ENCODE measurements at regions not wholly inside any gene's neighbourhood (a gene's known extent, or its start where the extent isn't known, plus 50 kb on each side); places are given as distances from the start of the nearest gene placed in this dataset.

DNA sequence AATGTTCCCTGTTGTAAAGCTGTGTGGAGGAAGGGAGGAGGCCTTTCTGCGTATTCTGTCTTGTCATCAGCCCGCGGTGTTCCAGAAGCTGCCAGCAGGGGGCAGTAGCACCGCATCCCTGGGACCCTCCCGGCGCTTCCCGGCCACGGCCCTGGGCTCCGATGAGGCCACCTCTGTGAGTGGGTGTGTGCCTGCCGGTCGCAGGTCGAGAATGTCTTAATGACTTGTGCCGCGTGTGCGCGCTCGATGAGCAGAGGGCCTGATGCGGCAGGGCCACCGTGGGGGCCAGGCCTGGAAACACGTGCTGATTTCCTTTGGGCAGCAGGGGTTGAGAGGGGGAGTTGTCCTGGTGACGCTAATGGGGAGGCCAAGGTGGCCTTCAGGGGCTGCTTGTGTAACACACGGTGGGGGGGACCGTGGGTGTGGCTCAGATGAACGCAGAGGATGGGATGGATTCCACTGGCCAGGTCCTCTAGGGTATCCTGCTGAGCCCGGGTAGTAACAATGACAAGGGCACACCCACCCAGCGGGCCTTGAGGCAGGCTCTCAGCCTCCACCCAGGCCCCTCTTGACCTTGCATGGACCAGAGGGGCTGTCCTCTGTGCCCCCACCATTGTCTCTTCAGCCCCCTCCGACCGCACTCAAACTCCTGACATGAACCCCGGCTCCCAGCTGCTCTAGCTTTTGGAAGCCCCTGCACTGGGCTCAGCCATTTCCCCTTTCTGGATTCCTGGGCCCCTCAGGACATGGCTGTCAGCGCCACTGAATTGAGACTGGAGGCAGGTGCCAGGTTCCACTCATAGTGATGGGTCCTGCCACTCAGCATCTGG lies 135.9 kb upstream of the PODXL start:
- no peak overlapping the region for H3K4me3 ChIP-seq (ENCODE audit: control insufficient read depth, low read depth, low read length)

DNA sequence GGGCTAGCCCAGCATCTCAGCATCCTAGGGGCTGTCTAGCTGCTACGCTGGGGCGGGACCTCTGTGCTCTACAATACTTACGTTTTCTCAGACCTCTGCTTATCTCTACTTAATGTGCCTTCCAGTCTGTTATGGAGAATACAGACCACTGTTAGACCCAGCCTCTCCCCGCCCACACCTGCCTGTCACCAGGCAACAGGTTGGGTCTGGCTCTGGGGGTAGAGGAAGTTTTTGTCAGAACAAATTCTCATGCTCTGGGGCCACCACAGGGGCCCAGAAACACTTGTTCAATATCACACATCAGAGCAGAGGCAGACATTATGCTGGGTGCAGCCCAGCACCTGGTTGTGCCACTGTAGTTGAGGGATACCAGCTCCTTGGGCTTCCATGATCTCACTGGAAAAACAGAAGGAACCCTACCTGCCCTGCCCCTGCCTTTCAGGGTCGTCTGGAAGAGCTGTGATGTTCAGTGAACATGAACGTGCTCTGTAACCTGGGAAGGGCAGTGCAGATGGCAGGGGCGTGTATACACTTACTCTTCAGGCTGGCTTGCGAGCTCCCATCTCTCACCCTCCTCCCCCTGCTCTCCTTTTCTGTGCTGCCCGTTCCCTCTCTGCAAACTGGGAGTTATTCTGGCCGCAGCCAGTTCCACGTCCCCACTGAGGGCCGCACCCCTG lies 135.2 kb upstream of the PODXL start:
- no peak overlapping the region for H3K4me3 ChIP-seq (ENCODE audit: control insufficient read depth, low read depth, low read length)
- no peak for DNase-seq (ENCODE audit: low read depth)
- TF ChIP-seq, protein P1, sequence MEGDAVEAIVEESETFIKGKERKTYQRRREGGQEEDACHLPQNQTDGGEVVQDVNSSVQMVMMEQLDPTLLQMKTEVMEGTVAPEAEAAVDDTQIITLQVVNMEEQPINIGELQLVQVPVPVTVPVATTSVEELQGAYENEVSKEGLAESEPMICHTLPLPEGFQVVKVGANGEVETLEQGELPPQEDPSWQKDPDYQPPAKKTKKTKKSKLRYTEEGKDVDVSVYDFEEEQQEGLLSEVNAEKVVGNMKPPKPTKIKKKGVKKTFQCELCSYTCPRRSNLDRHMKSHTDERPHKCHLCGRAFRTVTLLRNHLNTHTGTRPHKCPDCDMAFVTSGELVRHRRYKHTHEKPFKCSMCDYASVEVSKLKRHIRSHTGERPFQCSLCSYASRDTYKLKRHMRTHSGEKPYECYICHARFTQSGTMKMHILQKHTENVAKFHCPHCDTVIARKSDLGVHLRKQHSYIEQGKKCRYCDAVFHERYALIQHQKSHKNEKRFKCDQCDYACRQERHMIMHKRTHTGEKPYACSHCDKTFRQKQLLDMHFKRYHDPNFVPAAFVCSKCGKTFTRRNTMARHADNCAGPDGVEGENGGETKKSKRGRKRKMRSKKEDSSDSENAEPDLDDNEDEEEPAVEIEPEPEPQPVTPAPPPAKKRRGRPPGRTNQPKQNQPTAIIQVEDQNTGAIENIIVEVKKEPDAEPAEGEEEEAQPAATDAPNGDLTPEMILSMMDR (IDR thresholded peaks at IDR 0.05; ENCODE audit: control insufficient read depth, insufficient read depth, low read depth, low read length, missing control alignments), result no peak

More for the DNA sequence above, 135.9 kb upstream of the PODXL start:
- no peak for DNase-seq (ENCODE audit: low read depth)
- TF ChIP-seq, protein P1 (IDR thresholded peaks at IDR 0.05; ENCODE audit: control insufficient read depth, insufficient read depth, low read depth, low read length, missing control alignments), result peak; percentile 94

DNA sequence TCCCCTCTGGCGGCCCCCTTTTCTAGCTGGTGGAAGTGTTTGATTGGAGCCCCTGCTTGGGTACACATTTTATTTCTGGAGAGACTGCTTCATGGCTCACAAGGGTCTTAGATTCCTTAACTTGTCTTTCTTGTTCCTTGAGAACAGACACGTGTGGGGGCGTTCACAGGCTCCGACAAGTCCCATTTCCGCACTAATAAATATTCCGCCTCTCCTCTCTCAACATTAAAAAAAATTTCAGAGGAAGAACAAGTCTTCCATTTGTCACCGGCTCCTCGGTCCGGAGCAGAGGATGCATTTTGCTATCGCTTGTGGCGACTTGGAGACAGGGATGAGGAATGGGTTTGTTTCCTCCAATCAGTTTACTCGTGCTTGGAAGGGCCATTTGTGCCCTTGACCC lies 134.0 kb upstream of the PODXL start:
- TF ChIP-seq, protein P1 (IDR thresholded peaks at IDR 0.05; ENCODE audit: control insufficient read depth, insufficient read depth, low read depth, low read length, missing control alignments), result no peak
- DNase-seq (ENCODE audit: low read depth), result no peak
- H3K4me3 ChIP-seq (ENCODE audit: control insufficient read depth, low read depth, low read length), result no peak overlapping the region

DNA sequence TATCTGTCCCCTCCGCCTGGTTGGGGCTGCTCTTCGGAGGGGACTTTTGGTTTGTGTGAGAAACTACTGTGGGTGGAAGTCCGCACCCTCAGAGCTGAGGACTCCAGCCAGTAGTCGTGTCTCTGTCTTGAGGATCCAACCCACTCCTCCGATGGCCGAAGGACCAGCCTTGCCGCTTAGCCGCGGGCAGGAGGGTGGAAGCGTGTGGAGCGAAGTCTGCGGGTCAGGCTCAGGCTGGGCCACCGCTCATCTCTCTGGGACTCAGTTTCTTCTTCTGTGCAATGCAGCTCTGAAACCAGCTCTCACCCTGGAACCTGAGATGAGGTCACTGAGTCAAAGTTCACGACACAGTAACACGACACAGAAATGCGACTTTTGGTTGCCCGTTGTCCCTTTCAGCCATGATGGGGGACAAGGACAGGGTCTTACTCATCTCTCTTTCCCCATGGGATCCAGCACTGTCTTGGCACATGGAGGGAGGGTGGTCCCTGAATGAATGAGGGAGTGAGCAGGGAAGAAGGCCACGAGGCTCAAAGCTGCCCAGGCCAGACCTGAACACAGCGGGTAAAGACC lies 133.3 kb upstream of the PODXL start:
- TF ChIP-seq, protein P1 (IDR thresholded peaks at IDR 0.05; ENCODE audit: control insufficient read depth, insufficient read depth, low read depth, low read length, missing control alignments), result no peak
- H3K4me3 ChIP-seq (ENCODE audit: control insufficient read depth, low read depth, low read length), result no peak overlapping the region
- DNase-seq (ENCODE audit: low read depth), result no peak

DNA sequence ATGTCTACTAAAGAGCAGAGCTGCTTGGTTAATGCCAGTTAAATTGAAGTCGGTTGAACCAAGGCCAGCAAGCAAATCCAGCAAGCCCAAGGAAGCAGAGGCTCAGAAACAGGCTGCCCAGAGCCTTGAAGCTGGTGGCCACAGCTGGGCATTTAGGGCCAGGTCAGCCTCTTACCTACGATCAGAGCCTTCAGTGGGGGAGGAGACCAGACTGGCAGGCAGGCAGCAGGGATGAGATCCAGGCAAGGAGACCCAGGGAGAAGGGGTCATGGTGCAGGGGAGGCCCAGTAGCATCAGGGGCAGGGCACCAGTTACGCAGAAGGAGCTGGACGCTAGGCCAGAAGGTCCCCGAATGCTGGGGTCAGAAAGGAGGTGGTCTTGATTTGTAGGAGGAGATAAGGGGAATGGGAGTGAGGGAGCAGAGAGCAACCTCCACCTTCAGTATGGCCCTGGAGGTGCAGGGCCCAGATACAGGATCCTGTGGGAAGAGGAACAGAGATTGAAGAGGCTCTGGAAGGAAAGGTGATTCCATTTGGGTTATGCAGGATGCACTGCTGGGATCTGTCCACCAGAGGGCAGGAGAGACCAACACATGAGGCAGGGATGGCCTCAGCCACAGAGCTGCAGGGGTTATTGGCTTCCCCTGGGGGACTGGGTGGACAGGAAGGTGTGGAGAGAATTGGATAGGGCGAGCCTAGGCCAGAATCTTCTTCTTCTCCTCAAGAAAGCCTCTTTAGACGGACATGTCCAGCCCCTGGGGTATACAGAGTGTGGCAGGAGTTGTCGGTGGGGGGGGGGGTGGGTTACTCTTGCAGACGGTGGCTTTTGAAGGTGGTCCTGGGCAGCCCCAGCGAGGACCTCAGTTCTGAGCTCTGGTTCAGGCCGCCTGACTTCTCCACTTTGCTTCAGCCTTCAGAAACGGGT lies 132.6 kb upstream of the PODXL start:
- no peak overlapping the region for H3K4me3 ChIP-seq (ENCODE audit: control insufficient read depth, low read depth, low read length)
- no peak for DNase-seq (ENCODE audit: low read depth)
- TF ChIP-seq, protein P1 (IDR thresholded peaks at IDR 0.05; ENCODE audit: control insufficient read depth, insufficient read depth, low read depth, low read length, missing control alignments), result peak; percentile 95

DNA sequence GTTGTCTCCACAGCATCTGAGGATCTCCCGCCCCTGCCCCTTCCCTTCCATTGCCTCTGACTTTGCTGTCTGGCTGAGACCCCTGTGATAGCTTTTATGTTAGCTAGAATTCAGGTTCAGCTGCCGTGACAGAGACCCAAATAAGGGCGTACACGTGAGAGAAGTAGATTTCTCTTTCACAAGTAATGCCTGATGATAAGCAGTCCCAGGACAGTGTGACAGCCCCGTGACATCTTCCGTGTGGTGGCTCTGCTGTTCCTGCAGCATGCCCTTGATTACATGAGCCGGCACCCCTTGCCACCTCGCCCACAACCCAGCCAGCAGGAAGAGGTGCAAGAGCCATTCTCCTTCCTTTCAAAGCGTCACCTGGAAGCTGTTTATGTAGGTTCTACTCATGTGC lies 130.9 kb upstream of the PODXL start:
- TF ChIP-seq, protein P1 (IDR thresholded peaks at IDR 0.05; ENCODE audit: control insufficient read depth, insufficient read depth, low read depth, low read length, missing control alignments), result no peak
- no peak for DNase-seq (ENCODE audit: low read depth)
- H3K4me3 ChIP-seq (ENCODE audit: control insufficient read depth, low read depth, low read length), result no peak overlapping the region

Measured in AG09309 (cell line).